ENCODE measurements at regions not wholly inside any gene's neighbourhood (a gene's known extent, or its start where the extent isn't known, plus 50 kb on each side); places are given as distances from the start of the nearest gene placed in this dataset.

DNA sequence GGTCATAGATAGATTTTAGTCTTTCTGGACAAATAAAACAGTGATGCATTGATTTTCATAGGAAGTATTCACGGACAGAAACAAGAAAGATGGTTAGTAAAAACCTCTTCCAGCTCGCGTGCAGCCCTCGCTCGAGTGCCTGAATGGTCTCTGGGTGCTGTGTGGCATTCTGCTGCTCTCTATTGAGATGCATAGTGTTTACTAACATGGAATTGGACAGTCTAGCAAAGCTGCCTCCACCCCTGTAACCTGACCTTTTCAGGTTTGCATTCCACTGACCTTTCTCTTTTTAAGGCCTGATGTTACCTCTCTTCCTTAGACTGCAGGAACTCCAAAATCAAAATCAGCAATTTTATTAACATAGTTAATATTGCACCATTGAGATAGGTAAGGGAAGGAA, 643.4 kb downstream of the JRKL start:
- no peak overlapping the region for H2BK12ac ChIP-seq (ENCODE audit: insufficient read length, low read depth, low read length)
- no peak overlapping the region for H3K27ac ChIP-seq (ENCODE audit: insufficient read length, low read depth, low read length)
- no peaks in the 10 kb centered on the region for H3K9me3 ChIP-seq (ENCODE audit: control insufficient read depth, low read depth, low read length)
- no peak overlapping the region for H2AFZ ChIP-seq (ENCODE audit: low read length)
- no peak overlapping the region for H2AK5ac ChIP-seq (ENCODE audit: insufficient read length, low read length)
- H3K23ac ChIP-seq (ENCODE audit: insufficient read length, low read depth, low read length) = no peak overlapping the region
- no peak overlapping the region for H2BK120ac ChIP-seq (ENCODE audit: low read depth, low read length, poor library complexity, severe bottlenecking)
- H4K91ac ChIP-seq (ENCODE audit: insufficient read length, low read depth, low read length) = no peak overlapping the region
- H2BK20ac ChIP-seq (ENCODE audit: low read depth, low read length, poor library complexity, severe bottlenecking) = no peak overlapping the region
- H3K4ac ChIP-seq (ENCODE audit: low read depth, low read length) = no peak overlapping the region
- no peaks in the 10 kb centered on the region for H3K27me3 ChIP-seq (ENCODE audit: insufficient read depth, low read length)
- Mint-ChIP-seq H3K4me3 (no peak overlapping the region), H3K4me1 (peaks cover 6 to 7% of the 10 kb centered on the region in 2 experiments), H3K27me3 (ENCODE audit: low read depth) (no peaks in the 10 kb centered on the region; the same call in 1 of the 2 replicates), H3K36me3 (ENCODE audit: insufficient read depth in 1 of 3, low read depth in 3 of 3) (no peaks in the 10 kb centered on the region), H3K27ac (no peak overlapping the region; a peak in 1 of 7 replicates), H3K9me3 (no peaks in the 10 kb centered on the region)
- H3K9ac ChIP-seq (ENCODE audit: extremely low read depth, insufficient read length, low read length) = no peak overlapping the region
- no peak overlapping the region for H4K5ac ChIP-seq (ENCODE audit: insufficient read length, low read depth, low read length)
- no peaks in the 10 kb centered on the region for H4K20me1 ChIP-seq (ENCODE audit: control insufficient read depth, insufficient read depth, insufficient read length)
- DNase-seq = no peak
- no CpG with 5 or more reads among the region's 5 CpGs for WGBS (ENCODE audit: extremely low coverage, insufficient read length, low lambda C conversion rate)
- no peak overlapping the region for H2BK15ac ChIP-seq (ENCODE audit: low read depth, low read length)
- no peak overlapping the region for H3K14ac ChIP-seq (ENCODE audit: insufficient read depth, low read length)
- H3K23me2 ChIP-seq (ENCODE audit: insufficient read length, low read depth, low read length, poor library complexity, severe bottlenecking) = no peaks in the 10 kb centered on the region
- no peaks in the 10 kb centered on the region for H3K79me2 ChIP-seq (ENCODE audit: insufficient read depth, low read length)
- H4K8ac ChIP-seq (replicated peaks; ENCODE audit: insufficient read length, low read depth, low read length) = no peak overlapping the region
- TF ChIP-seq, protein P1, sequence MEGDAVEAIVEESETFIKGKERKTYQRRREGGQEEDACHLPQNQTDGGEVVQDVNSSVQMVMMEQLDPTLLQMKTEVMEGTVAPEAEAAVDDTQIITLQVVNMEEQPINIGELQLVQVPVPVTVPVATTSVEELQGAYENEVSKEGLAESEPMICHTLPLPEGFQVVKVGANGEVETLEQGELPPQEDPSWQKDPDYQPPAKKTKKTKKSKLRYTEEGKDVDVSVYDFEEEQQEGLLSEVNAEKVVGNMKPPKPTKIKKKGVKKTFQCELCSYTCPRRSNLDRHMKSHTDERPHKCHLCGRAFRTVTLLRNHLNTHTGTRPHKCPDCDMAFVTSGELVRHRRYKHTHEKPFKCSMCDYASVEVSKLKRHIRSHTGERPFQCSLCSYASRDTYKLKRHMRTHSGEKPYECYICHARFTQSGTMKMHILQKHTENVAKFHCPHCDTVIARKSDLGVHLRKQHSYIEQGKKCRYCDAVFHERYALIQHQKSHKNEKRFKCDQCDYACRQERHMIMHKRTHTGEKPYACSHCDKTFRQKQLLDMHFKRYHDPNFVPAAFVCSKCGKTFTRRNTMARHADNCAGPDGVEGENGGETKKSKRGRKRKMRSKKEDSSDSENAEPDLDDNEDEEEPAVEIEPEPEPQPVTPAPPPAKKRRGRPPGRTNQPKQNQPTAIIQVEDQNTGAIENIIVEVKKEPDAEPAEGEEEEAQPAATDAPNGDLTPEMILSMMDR (conservative IDR thresholded peaks at IDR 0.05) = no peak
- no peak overlapping the region for H3K18ac ChIP-seq (ENCODE audit: insufficient read length, low read depth, low read length)
- H3K79me1 ChIP-seq (ENCODE audit: insufficient read depth, low read depth, low read length, poor library complexity, severe bottlenecking) = no peaks in the 10 kb centered on the region
- H2BK5ac ChIP-seq (ENCODE audit: insufficient read length, low read length) = no peak overlapping the region
- H3K4me1 ChIP-seq (ENCODE audit: insufficient read depth, low read length) = no peaks in the 10 kb centered on the region
- no peak overlapping the region for H3T11ph ChIP-seq (ENCODE audit: low read length)
- no peak overlapping the region for H3K4me2 ChIP-seq (ENCODE audit: insufficient read depth, insufficient read length, low read length)
- no peak overlapping the region for H3K56ac ChIP-seq (ENCODE audit: insufficient read length, low read depth, low read length)
